HCT116 (cell line): ENCODE measurements at regions not wholly inside any gene's neighbourhood (a gene's known extent, or its start where the extent isn't known, plus 50 kb on each side); places are given as distances from the start of the nearest gene placed in this dataset.

ENCODE experiments used
- ATAC-seq: fragments of 200-7000 bp; cut with Tn5 transposase; 2 replicates; pipeline ENCODE4 v1.9.1; 2020; ENCODE audit warnings: mild to moderate bottlenecking, moderate library complexity
- BruUV-seq: library from RNA; stranded (reverse); fragments of 400-500 nt; replicated peaks from 2 replicates; lab custom pipeline; 2021; lab: Mats Ljungman, UMichigan
- CTCF ChIA-PET: fragments of 300-600 bp; sonication (Branson Sonifier 250); formaldehyde crosslinking; loops from one replicate; lab custom pipeline; 2021; ENCODE audit warnings: antibody characterized with exemption; lab: Charles Lee
- POLR2A ChIA-PET: fragments of 300-600, 350-600 bp; sonication (Branson Sonifier 250); formaldehyde crosslinking; loops from one replicate; lab custom pipeline; 2021; ENCODE audit warnings: antibody characterized with exemption; lab: Charles Lee
- RAD21 ChIA-PET, 2 experiments: fragments of 300-600 bp; sonication (Branson Sonifier 250); formaldehyde crosslinking; loops; one replicate each; lab custom pipeline; 2023; ENCODE audit warnings: low total read pairs in 2 of 2; ENCODE audit not compliant: uncharacterized antibody in 2 of 2, unreplicated experiment in 2 of 2, low non-redundant PET in 1 of 2; lab: Charles Lee
- DNase-seq: peaks from one replicate; pipeline ENCODE4 v3.0.0-alpha.2; 2010; ENCODE audit warnings: low read depth, low spot score
- H2AFZ ChIP-seq: fragments of 200-600 bp; shearing (Covaris generic), sonication (generic); 2 replicates; pipeline ENCODE4 v1.6.1; 2017; ENCODE audit warnings: low read depth, mixed run types, mixed read lengths, antibody characterized with exemption, low read length; ENCODE audit not compliant: poor library complexity, severe bottlenecking
- H3K27ac ChIP-seq: 2 replicates; pipeline ENCODE4 v1.5.1; 2012; ENCODE audit warnings: low read depth, low read length
- H3K27me3 ChIP-seq: fragments of 200-600 bp; sonication (generic); 2 replicates; pipeline ENCODE4 v1.6.1; 2016; ENCODE audit warnings: mixed run types, low read length, mixed read lengths; ENCODE audit not compliant: insufficient read depth
- H3K36me3 ChIP-seq, 2 experiments: fragments of 200-500 bp in 1 of 2; fragments of 200-600 bp in 1 of 2; sonication (Bioruptor generic) in 1 of 2; sonication (generic) in 1 of 2; 2 replicates each; pipeline versions ENCODE4 v1.5.1 to v1.6.1; 2014 to 2016; ENCODE audit warnings: low read length in 2 of 2, inconsistent platforms in 1 of 2, mixed read lengths in 1 of 2, mixed run types in 1 of 2; ENCODE audit not compliant: insufficient read depth in 2 of 2, control insufficient read depth in 1 of 2
- H3K4me1 ChIP-seq, 2 experiments: fragments of 200-600 bp in 1 of 2; sonication (generic) in 1 of 2; 2 replicates each; pipeline versions ENCODE4 v1.5.1 to v1.6.1; 2012 to 2017; ENCODE audit warnings: low read length in 2 of 2, inconsistent platforms in 1 of 2, mild to moderate bottlenecking in 1 of 2, mixed read lengths in 1 of 2, mixed run types in 1 of 2, moderate library complexity in 1 of 2; ENCODE audit not compliant: insufficient read depth in 2 of 2, control insufficient read depth in 1 of 2
- H3K4me2 ChIP-seq: fragments of 200-600 bp; sonication (generic); 2 replicates; pipeline ENCODE4 v1.6.1; 2017; ENCODE audit warnings: mixed run types, low read length, mixed read lengths
- H3K4me3 ChIP-seq, 2 experiments: fragments of 200-600 bp in 1 of 2; sonication (generic) in 1 of 2; replicated peaks in 1 of 2; 2 replicates each; pipeline ENCODE4 v1.5.1; 2011 to 2016; ENCODE audit warnings: low read length in 2 of 2, control low read depth in 1 of 2, low read depth in 1 of 2, mild to moderate bottlenecking in 1 of 2, mixed read lengths in 1 of 2, mixed run types in 1 of 2
- H3K79me2 ChIP-seq: fragments of 200-600 bp; sonication (generic); 2 replicates; pipeline ENCODE4 v1.6.1; 2017; ENCODE audit warnings: mild to moderate bottlenecking, mixed run types, low read length, moderate library complexity, mixed read lengths; ENCODE audit not compliant: insufficient read depth
- H3K9ac ChIP-seq: fragments of 200-600 bp; sonication (generic); 2 replicates; pipeline ENCODE4 v1.6.1; 2016; ENCODE audit warnings: low read length, mixed read lengths
- H3K9me2 ChIP-seq: fragments of 200-600 bp; sonication (generic), shearing (Covaris generic); 2 replicates; pipeline ENCODE4 v1.6.1; 2017; ENCODE audit warnings: mixed run types, mild to moderate bottlenecking, moderate library complexity; ENCODE audit not compliant: insufficient read depth
- H3K9me3 ChIP-seq, 2 experiments: fragments of 200-500 bp in 1 of 2; fragments of 200-600 bp in 1 of 2; sonication (Bioruptor generic) in 1 of 2; sonication (generic) in 1 of 2; 2 replicates each; pipeline ENCODE4 v1.6.1; 2014 to 2017; ENCODE audit warnings: low read length in 2 of 2, mixed read lengths in 2 of 2, inconsistent platforms in 1 of 2, low read depth in 1 of 2, mild to moderate bottlenecking in 1 of 2, mixed run types in 1 of 2, moderate library complexity in 1 of 2; ENCODE audit not compliant: control insufficient read depth in 1 of 2, insufficient read depth in 1 of 2
- H4K20me1 ChIP-seq: fragments of 200-600 bp; sonication (generic), shearing (Covaris generic); 2 replicates; pipeline ENCODE4 v1.6.1; 2017; ENCODE audit warnings: mixed run types, mild to moderate bottlenecking, moderate library complexity; ENCODE audit not compliant: insufficient read depth
- CBX3 ChIP-seq: IDR thresholded peaks from 2 replicates; pipeline ENCODE4 v1.6.1; 2012; ENCODE audit warnings: low read depth
- CTCF ChIP-seq, 3 experiments: fragments of 200-600 bp in 1 of 3; sonication (generic) in 1 of 3; IDR thresholded peaks in 2 of 3; conservative IDR thresholded peaks in 1 of 3; 2 replicates each; pipeline ENCODE4 v1.5.1; 2012 to 2017; ENCODE audit warnings: low read depth in 2 of 3, low read length in 2 of 3, antibody characterized with exemption in 1 of 3, borderline replicate concordance in 1 of 3, control low read depth in 1 of 3, mild to moderate bottlenecking in 1 of 3, mixed read lengths in 1 of 3, mixed run types in 1 of 3, moderate library complexity in 1 of 3; ENCODE audit not compliant: insufficient read depth in 1 of 3
- EGR1 ChIP-seq: IDR thresholded peaks from 2 replicates; pipeline ENCODE4 v1.6.1; 2012; ENCODE audit warnings: low read depth
- MAX ChIP-seq: IDR thresholded peaks from 2 replicates; pipeline ENCODE4 v1.6.1; 2012
- RAD21 ChIP-seq: IDR thresholded peaks from 2 replicates; pipeline ENCODE4 v1.6.1; 2012; ENCODE audit warnings: low read depth, mild to moderate bottlenecking
- SIN3A ChIP-seq: IDR thresholded peaks from 2 replicates; pipeline ENCODE4 v1.6.1; 2012; ENCODE audit warnings: low read depth
- SP1 ChIP-seq: IDR thresholded peaks from 2 replicates; pipeline ENCODE4 v1.6.1; 2012; ENCODE audit warnings: low read depth
- SRF ChIP-seq: IDR thresholded peaks from 2 replicates; pipeline ENCODE4 v1.6.1; 2012; ENCODE audit warnings: low read depth
- YY1 ChIP-seq: IDR thresholded peaks from 2 replicates; pipeline ENCODE4 v1.6.1; 2011; ENCODE audit warnings: low read length, low read depth, moderate library complexity, mild to moderate bottlenecking; ENCODE audit not compliant: insufficient replicate concordance; ENCODE audit errors: extremely low read depth
- intact Hi-C: fragments of 100-400 bp; cut with micrococcal nuclease; formaldehyde crosslinking; loops from 2 replicates; pipeline ENCODE4 v1.10.0; 2022

- no peak for TF ChIP-seq MAX
- TF ChIP-seq, all 23 proteins: peak for 0
Observed at GRCh38 chr18:24790347-24790746, 329.9 kb downstream of the HRH4 start (continued).

- Histone ChIP-seq H3K79me2 (no peaks in the 10 kb centered on the region), H4K20me1 (no peaks in the 10 kb centered on the region), H3K9me2 (no peaks in the 10 kb centered on the region)
- ChIA-PET RAD21 (no interaction called here), CTCF (no interaction called here)
- no TSS peak for BruUV-seq
- TF ChIP-seq RAD21 (no peak), EGR1 (no peak), SP1 (no peak), SIN3A (no peak), YY1 (no peak), CTCF (IDR thresholded peaks at IDR 0.05 in 2 of 3, conservative IDR thresholded peaks at IDR 0.05 in 1 of 3; ENCODE audit: borderline replicate concordance in 1 of 3, insufficient read depth in 1 of 3, low read depth in 2 of 3, low read length in 2 of 3) (no peak), CBX3 (no peak), SRF (no peak)
- TF ChIP-seq, all 23 proteins: peak for 0
- intact Hi-C loops, result no loop called here
- H3K36me3 ChIP-seq, result no peaks in the 10 kb centered on the region
- peaks cover 9% of the 10 kb centered on the region; the same call in 1 of the 2 replicates for H3K27me3 ChIP-seq
- no peak overlapping the region for H3K4me3 ChIP-seq
- H3K9me3 ChIP-seq, result no peaks in the 10 kb centered on the region
- H2AFZ ChIP-seq, result no peak overlapping the region
- no peak for ATAC-seq
- H3K9ac ChIP-seq, result no peak overlapping the region
- no peak overlapping the region for H3K27ac ChIP-seq
- H3K4me1 ChIP-seq, result no peaks in the 10 kb centered on the region
- POLR2A ChIA-PET, result no interaction called here
- DNase-seq, result no peak
- no peak overlapping the region for H3K4me2 ChIP-seq
Observed at GRCh38 chr18:24791751-24792545, 331.5 kb downstream of the HRH4 start.
